ENCODE measurements at regions not wholly inside any gene's neighbourhood (a gene's known extent, or its start where the extent isn't known, plus 50 kb on each side); places are given as distances from the start of the nearest gene placed in this dataset.

DNA sequence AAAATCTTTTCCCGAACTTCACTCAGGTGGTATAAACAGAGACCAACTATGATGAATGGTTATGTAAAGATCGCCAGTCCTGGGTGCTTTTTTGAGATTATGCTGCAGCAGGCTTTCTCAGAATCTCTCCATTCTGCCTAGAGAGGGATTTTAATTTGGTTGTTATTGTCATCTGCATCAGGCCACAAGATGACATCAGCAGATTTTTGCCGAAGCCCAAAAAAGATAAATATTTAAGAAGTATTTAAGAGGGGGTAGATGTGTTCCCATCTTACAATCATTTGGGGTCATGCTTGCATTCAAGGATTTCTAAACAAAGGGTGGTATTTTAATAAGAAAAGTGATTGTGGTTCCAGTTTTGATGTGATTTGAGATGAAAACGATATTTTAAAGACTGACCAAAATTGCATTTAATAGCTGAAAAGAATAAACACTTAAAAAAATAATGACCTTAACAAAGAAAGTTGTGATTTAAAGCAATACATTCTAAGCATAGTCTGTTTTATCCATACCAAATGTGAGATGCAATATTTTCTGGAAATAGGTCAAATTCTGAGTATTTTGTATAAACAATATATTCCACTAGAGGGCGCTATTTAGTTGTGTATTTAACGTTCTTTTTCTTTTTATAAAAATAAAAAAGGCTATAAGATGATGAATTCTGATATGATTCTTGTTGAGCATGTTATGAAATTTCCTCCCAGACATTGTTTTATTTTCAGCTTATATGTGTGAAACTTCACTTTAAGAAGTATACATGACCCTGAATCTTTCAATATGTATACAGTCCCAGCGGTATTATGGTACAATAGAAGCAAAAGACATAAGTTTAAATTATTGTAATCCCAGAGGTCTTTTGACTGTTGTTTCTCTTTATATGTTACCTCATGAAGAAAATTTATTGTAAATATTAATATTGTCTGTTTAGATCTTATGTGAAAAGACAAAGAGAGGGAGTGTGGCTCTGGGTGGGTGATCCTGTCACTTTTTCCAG lies 51.0 kb upstream of the ZFP64 start:
- peak; percentile 79 for TF ChIP-seq CTCF (conservative IDR thresholded peaks at IDR 0.05; ENCODE audit: low read depth)
- peak; percentile 42 for DNase-seq (ENCODE audit: low spot score)
- no peak overlapping the region for H3K27ac ChIP-seq
- ChIA-PET POLR2A (ENCODE audit: low non-redundant PET) (no interaction called here), CTCF (interaction anchor here (0.6 to 1.3 kb wide), 14 partner anchors 9 to 1855 kb away, joined by 3 to 8 read pairs (median 3); no protein-coding TSS in a partner anchor)

Data from RWPE1 (cell line).